A549 (cell line): ENCODE measurements at regions not wholly inside any gene's neighbourhood (a gene's known extent, or its start where the extent isn't known, plus 50 kb on each side); places are given as distances from the start of the nearest gene placed in this dataset.

Experiments used
- BHLHE40 ChIP-seq: IDR thresholded peaks from 2 replicates; pipeline ENCODE4 v1.6.1; 2012; ENCODE audit warnings: low read depth, low read length, inconsistent platforms
- CBX2 ChIP-seq: fragments of 200-600 bp; sonication (generic); IDR thresholded peaks from 2 replicates; pipeline ENCODE4 v1.6.1; 2016; ENCODE audit warnings: low read depth, mild to moderate bottlenecking, borderline replicate concordance
- CEBPB ChIP-seq, 2 experiments: fragments of >200 bp in 1 of 2; sonication (Bioruptor Twin) in 1 of 2; formaldehyde crosslinking in 1 of 2; IDR thresholded peaks; 2 replicates each; pipeline ENCODE4 v1.6.1; 2012 to 2016
- CHD2 ChIP-seq: fragments of 150-350 bp; IDR thresholded peaks from 2 replicates; pipeline ENCODE4 v1.6.1; 2014; ENCODE audit warnings: low read length; ENCODE audit not compliant: partially characterized antibody
- CTCF ChIP-seq: fragments of >200 bp; sonication (Bioruptor Twin); formaldehyde crosslinking; IDR thresholded peaks from 3 replicates; pipeline ENCODE4 v1.5.1; 2016
- EP300 ChIP-seq, 2 experiments: fragments of >200 bp; sonication (Bioruptor Twin); formaldehyde crosslinking; IDR thresholded peaks; 2 replicates in 1 of 2; 3 replicates in 1 of 2; pipeline ENCODE4 v1.6.1; 2016 to 2017
- FOSL2 ChIP-seq, 2 experiments: fragments of 450-650 bp in 1 of 2; fragments of >200 bp in 1 of 2; sonication (Bioruptor Twin) in 1 of 2; formaldehyde crosslinking; IDR thresholded peaks; 2 replicates each; pipeline versions ENCODE4 v1.5.0 to v1.6.1; 2016 to 2020; ENCODE audit warnings: mild to moderate bottlenecking in 1 of 2, moderate library complexity in 1 of 2
- MAX ChIP-seq: IDR thresholded peaks from 2 replicates; pipeline ENCODE4 v1.6.1; 2012
- MAZ ChIP-seq: fragments of 150-350 bp; IDR thresholded peaks from 2 replicates; pipeline ENCODE4 v1.6.1; 2014; ENCODE audit warnings: antibody characterized with exemption, low read depth, low read length, borderline replicate concordance
- POLR2A ChIP-seq: IDR thresholded peaks from 2 replicates; pipeline ENCODE4 v1.6.1; 2012; ENCODE audit warnings: mild to moderate bottlenecking, low read length
- REST ChIP-seq: fragments of 200-600 bp; sonication (generic); IDR thresholded peaks from 2 replicates; pipeline ENCODE4 v1.6.1; 2016; ENCODE audit warnings: antibody characterized with exemption, mild to moderate bottlenecking, moderate library complexity
- SMC3 ChIP-seq: fragments of >200 bp; sonication (Bioruptor Twin); formaldehyde crosslinking; IDR thresholded peaks from 3 replicates; pipeline ENCODE4 v1.6.1; 2018; ENCODE audit warnings: inconsistent platforms

- no peak for TF ChIP-seq POLR2A
- no peak for TF ChIP-seq CBX2
- TF ChIP-seq CEBPB (IDR thresholded peaks at IDR 0.05): no peak
- no peak for TF ChIP-seq REST
- TF ChIP-seq CTCF: no peak
- TF ChIP-seq FOSL2 (IDR thresholded peaks at IDR 0.05): no peak
- no peak for TF ChIP-seq FOSL2 (CRISPR knock-in tag; IDR thresholded peaks at IDR 0.05)
- no peak for TF ChIP-seq BHLHE40
- TF ChIP-seq MAX: no peak
- TF ChIP-seq EP300 (IDR thresholded peaks at IDR 0.05): no peak
- TF ChIP-seq CHD2: no peak
- TF ChIP-seq SMC3: no peak
- TF ChIP-seq MAZ: no peak
These were observed 112.5 kb downstream of the HAPSTR1 start for GRCh38 chr16:9203956-9204355.
